NCI-H2196 (cell line): ENCODE measurements at regions not wholly inside any gene's neighbourhood (a gene's known extent, or its start where the extent isn't known, plus 50 kb on each side); places are given as distances from the start of the nearest gene placed in this dataset.
"Not testable (repeated sequence)": the region's sequence is repeated elsewhere in the genome, so short reads cannot be mapped to it uniquely, and the experiment has no call there.

Experiments
- DNase-seq: peaks from one replicate; lab custom pipeline; 2025; ENCODE audit not compliant: unreplicated experiment; lab: John Stamatoyannopoulos, UW

GRCh38 chr15:81901319-81901718 is 144.5 kb downstream of the MEX3B start:
- DNase-seq = no peak

GRCh38 chr15:81899730-81900129 is 146.1 kb downstream of the MEX3B start:
- DNase-seq = no peak

GRCh38 chr15:81899024-81899423 is 146.8 kb downstream of the MEX3B start:
- DNase-seq = no peak

GRCh38 chr15:81897057-81897677 is 148.7 kb downstream of the MEX3B start:
- no peak for DNase-seq

GRCh38 chr15:81896356-81896755 is 149.5 kb downstream of the MEX3B start:
- no peak for DNase-seq

- DNase-seq = no peak
Measured at GRCh38 chr15:81895723-81896122, 150.1 kb downstream of the MEX3B start.

- DNase-seq = no peak
Measured at GRCh38 chr15:81894061-81894460, 151.8 kb downstream of the MEX3B start.

- no peak for DNase-seq
Measured at GRCh38 chr15:81893182-81893835, 152.5 kb downstream of the MEX3B start.

- no peak for DNase-seq
Measured at GRCh38 chr15:81890496-81890895, 155.3 kb downstream of the MEX3B start.

- DNase-seq = no peak
Measured at GRCh38 chr15:81889485-81889881, 156.3 kb downstream of the MEX3B start.

- no peak for DNase-seq
Measured at GRCh38 chr15:81888748-81889484, 156.9 kb downstream of the MEX3B start.

GRCh38 chr15:81887912-81888311 is 157.9 kb downstream of the MEX3B start:
- no peak for DNase-seq

- DNase-seq = not testable (repeated sequence)
Measured at GRCh38 chr15:81887188-81887587, 158.6 kb downstream of the MEX3B start.

- DNase-seq = no peak
Measured at GRCh38 chr15:81886591-81886990, 159.2 kb downstream of the MEX3B start.

GRCh38 chr15:81886080-81886479 is 159.7 kb downstream of the MEX3B start:
- DNase-seq = no peak

- no peak for DNase-seq
Measured at GRCh38 chr15:81885135-81885534, 160.7 kb downstream of the MEX3B start.

GRCh38 chr15:81882504-81882903 is 163.3 kb downstream of the MEX3B start:
- DNase-seq = no peak

GRCh38 chr15:81880833-81881232 is 165.0 kb downstream of the MEX3B start:
- no peak for DNase-seq

GRCh38 chr15:81880314-81880713 is 165.5 kb downstream of the MEX3B start:
- DNase-seq = no peak

- not testable (repeated sequence) for DNase-seq
Measured at GRCh38 chr15:81875717-81876116, 170.1 kb downstream of the MEX3B start.

GRCh38 chr15:81870746-81871106 is 175.1 kb downstream of the MEX3B start:
- DNase-seq = not testable (repeated sequence)

- DNase-seq = not testable (repeated sequence)
Measured at GRCh38 chr15:81870062-81870745, 175.6 kb downstream of the MEX3B start.
